RWPE2 (cell line): ENCODE measurements at regions not wholly inside any gene's neighbourhood (a gene's known extent, or its start where the extent isn't known, plus 50 kb on each side); places are given as distances from the start of the nearest gene placed in this dataset.

Experiments used
- ATAC-seq: fragments of 200-7000 bp; cut with Tn5 transposase; 3 replicates; pipeline ENCODE4 v1.9.1; 2021; ENCODE audit warnings: low read depth
- DNase-seq: peaks from one replicate; pipeline ENCODE4 v3.0.0-alpha.2; 2020; ENCODE audit warnings: low spot score
- H3K27ac ChIP-seq: fragments of 450-650 bp; 2 replicates; pipeline ENCODE4 v1.5.1; 2017; ENCODE audit warnings: mild to moderate bottlenecking; ENCODE audit not compliant: poor library complexity, severe bottlenecking
- H3K27me3 ChIP-seq: fragments of 250-450 bp; sonication (Bioruptor Pico); 2 replicates; pipeline ENCODE4 v1.5.1; 2021; ENCODE audit warnings: mild to moderate bottlenecking, moderate library complexity; ENCODE audit not compliant: insufficient read depth, poor library complexity, severe bottlenecking
- H3K36me3 ChIP-seq: fragments of 250-450 bp; sonication (Bioruptor Pico); 2 replicates; pipeline ENCODE4 v1.5.1; 2020; ENCODE audit warnings: low read depth, mild to moderate bottlenecking, moderate library complexity
- H3K4me1 ChIP-seq: fragments of 250-450 bp; sonication (Bioruptor Pico); 2 replicates; pipeline ENCODE4 v1.5.1; 2021; ENCODE audit warnings: mild to moderate bottlenecking, moderate library complexity; ENCODE audit not compliant: insufficient read depth, poor library complexity, severe bottlenecking
- H3K4me3 ChIP-seq: fragments of 250-450 bp; sonication (Bioruptor Pico); 2 replicates; pipeline ENCODE4 v1.5.1; 2021; ENCODE audit warnings: mild to moderate bottlenecking, moderate library complexity; ENCODE audit not compliant: severe bottlenecking
- H3K9me3 ChIP-seq: fragments of 250-450 bp; sonication (Bioruptor Pico); 2 replicates; pipeline ENCODE4 v1.5.1; 2021; ENCODE audit warnings: mild to moderate bottlenecking, moderate library complexity; ENCODE audit not compliant: severe bottlenecking
- CTCF ChIP-seq: fragments of 450-650 bp; IDR thresholded peaks from one replicate; pipeline ENCODE4 v1.5.1; 2017; ENCODE audit warnings: mild to moderate bottlenecking, moderate library complexity; ENCODE audit not compliant: poor library complexity, severe bottlenecking

GRCh38 chr20:55456316-55456940, 548.9 kb downstream of the CBLN4 start:
- H3K27me3 ChIP-seq: no peaks in the 10 kb centered on the region
- no peaks in the 10 kb centered on the region for H3K9me3 ChIP-seq
- ATAC-seq (peak; percentile 84), DNase-seq (no peak)
- no peaks in the 10 kb centered on the region for H3K36me3 ChIP-seq
- H3K4me1 ChIP-seq: peaks cover 20% of the 10 kb centered on the region
- no peak overlapping the region for H3K4me3 ChIP-seq
- H3K27ac ChIP-seq: peak overlapping the region; percentile 9
- TF ChIP-seq CTCF: no peak

GRCh38 chr20:55449091-55449490, 556.2 kb downstream of the CBLN4 start:
- no peak overlapping the region for H3K4me3 ChIP-seq
- peaks cover 12% of the 10 kb centered on the region for H3K4me1 ChIP-seq
- no peak overlapping the region for H3K27ac ChIP-seq
- no peak for TF ChIP-seq CTCF
- H3K27me3 ChIP-seq: no peaks in the 10 kb centered on the region
- no peaks in the 10 kb centered on the region for H3K9me3 ChIP-seq
- no peaks in the 10 kb centered on the region for H3K36me3 ChIP-seq
- ATAC-seq: no peak
- no peak for DNase-seq

- TF ChIP-seq CTCF: no peak
- Histone ChIP-seq H3K36me3 (no peaks in the 10 kb centered on the region), H3K4me3 (no peak overlapping the region)
Measured at GRCh38 chr20:55446301-55446700, 559.0 kb downstream of the CBLN4 start.

GRCh38 chr20:55439070-55439469, 566.2 kb downstream of the CBLN4 start:
- H3K27ac ChIP-seq: no peak overlapping the region
- ATAC-seq: no peak

More at GRCh38 chr20:55446301-55446700, 559.0 kb downstream of the CBLN4 start:
- no peaks in the 10 kb centered on the region for H3K27me3 ChIP-seq
- H3K27ac ChIP-seq: no peak overlapping the region
- ATAC-seq: no peak
- DNase-seq: no peak
- H3K9me3 ChIP-seq: no peaks in the 10 kb centered on the region
- peaks cover 4% of the 10 kb centered on the region for H3K4me1 ChIP-seq

More at GRCh38 chr20:55439070-55439469, 566.2 kb downstream of the CBLN4 start:
- no peak for TF ChIP-seq CTCF
- Histone ChIP-seq H3K9me3 (no peaks in the 10 kb centered on the region), H3K4me3 (no peak overlapping the region), H3K36me3 (no peaks in the 10 kb centered on the region), H3K4me1 (no peaks in the 10 kb centered on the region), H3K27me3 (peaks cover 4% of the 10 kb centered on the region)
- DNase-seq: no peak
